Adipocyte (in vitro differentiated cells): ENCODE measurements at regions not wholly inside any gene's neighbourhood (a gene's known extent, or its start where the extent isn't known, plus 50 kb on each side); places are given as distances from the start of the nearest gene placed in this dataset.
"Not testable (repeated sequence)": the region's sequence is repeated elsewhere in the genome, so short reads cannot be mapped to it uniquely, and the experiment has no call there.

Experiments
- DNase-seq: peaks from one replicate; pipeline ENCODE4 v3.0.0-alpha.2; 2015; ENCODE audit warnings: low read depth
- H3K27me3 ChIP-seq: replicated peaks from 2 replicates; pipeline ENCODE4 v1.7.0; 2013; ENCODE audit warnings: mild to moderate bottlenecking, low read length, moderate library complexity; ENCODE audit not compliant: control insufficient read depth, insufficient read depth
- H3K36me3 ChIP-seq: 2 replicates; pipeline ENCODE4 v1.7.0; 2013; ENCODE audit warnings: low read length, mild to moderate bottlenecking, moderate library complexity; ENCODE audit not compliant: control insufficient read depth, insufficient read depth, severe bottlenecking
- H3K4me1 ChIP-seq: 2 replicates; pipeline ENCODE4 v1.7.0; 2013; ENCODE audit warnings: mild to moderate bottlenecking, low read length, moderate library complexity; ENCODE audit not compliant: control insufficient read depth, insufficient read depth
- H3K4me3 ChIP-seq: 2 replicates; pipeline ENCODE4 v1.7.0; 2013; ENCODE audit warnings: mild to moderate bottlenecking, low read length, moderate library complexity
- H3K9ac ChIP-seq: 2 replicates; pipeline ENCODE4 v1.7.0; 2013; ENCODE audit warnings: mild to moderate bottlenecking, low read length, moderate library complexity
- H3K9me3 ChIP-seq: 2 replicates; pipeline ENCODE4 v1.7.0; 2013; ENCODE audit warnings: mild to moderate bottlenecking, low read length, moderate library complexity; ENCODE audit not compliant: control insufficient read depth

GRCh38 chr4:184907810-184908209 lies 82.0 kb upstream of the ACSL1 start:
- no peak for DNase-seq

GRCh38 chr4:184911310-184911709 lies 85.5 kb upstream of the ACSL1 start:
- Histone ChIP-seq H3K9ac (no peak overlapping the region), H3K4me1 (no peaks in the 10 kb centered on the region), H3K27me3 (no peaks in the 10 kb centered on the region), H3K4me3 (no peak overlapping the region), H3K9me3 (peaks cover 38% of the 10 kb centered on the region), H3K36me3 (no peaks in the 10 kb centered on the region)
- peak; percentile 40 for DNase-seq

More at GRCh38 chr4:184907810-184908209, 82.0 kb upstream of the ACSL1 start:
- Histone ChIP-seq H3K27me3 (no peaks in the 10 kb centered on the region), H3K9ac (no peak overlapping the region), H3K4me3 (no peak overlapping the region), H3K4me1 (no peaks in the 10 kb centered on the region), H3K9me3 (peaks cover 20% of the 10 kb centered on the region), H3K36me3 (no peaks in the 10 kb centered on the region)

- Histone ChIP-seq H3K4me1 (no peaks in the 10 kb centered on the region), H3K9me3 (peaks cover 38% of the 10 kb centered on the region), H3K4me3 (peak overlapping the region; percentile 17), H3K36me3 (no peaks in the 10 kb centered on the region), H3K9ac (no peak overlapping the region), H3K27me3 (no peaks in the 10 kb centered on the region)
- no peak for DNase-seq
Measured at GRCh38 chr4:184913356-184914143, 87.8 kb upstream of the ACSL1 start.

- H3K9me3 ChIP-seq: peaks cover 22% of the 10 kb centered on the region
- not testable (repeated sequence) for H3K36me3 ChIP-seq
Measured at GRCh38 chr4:184918799-184919198, 93.0 kb upstream of the ACSL1 start.

GRCh38 chr4:184921456-184921855 lies 95.7 kb upstream of the ACSL1 start:
- Histone ChIP-seq H3K9me3 (peaks cover 13% of the 10 kb centered on the region), H3K4me1 (no peaks in the 10 kb centered on the region), H3K27me3 (no peaks in the 10 kb centered on the region), H3K36me3 (no peaks in the 10 kb centered on the region), H3K4me3 (no peak overlapping the region), H3K9ac (no peak overlapping the region)
- no peak for DNase-seq

More at GRCh38 chr4:184918799-184919198, 93.0 kb upstream of the ACSL1 start:
- not testable (repeated sequence) for H3K27me3 ChIP-seq, H3K9ac ChIP-seq, DNase-seq, H3K4me1 ChIP-seq, H3K4me3 ChIP-seq

GRCh38 chr4:184922301-184922700 lies 96.0 kb upstream of the HELT start:
- H3K4me3 ChIP-seq: no peak overlapping the region

GRCh38 chr4:184924516-184924915 lies 93.8 kb upstream of the HELT start:
- no peaks in the 10 kb centered on the region for H3K36me3 ChIP-seq
- no peaks in the 10 kb centered on the region for H3K4me1 ChIP-seq
- no peaks in the 10 kb centered on the region for H3K27me3 ChIP-seq
- no peak overlapping the region for H3K4me3 ChIP-seq
- DNase-seq: no peak
- peaks cover 31% of the 10 kb centered on the region for H3K9me3 ChIP-seq
- no peak overlapping the region for H3K9ac ChIP-seq

More at GRCh38 chr4:184922301-184922700, 96.0 kb upstream of the HELT start:
- no peaks in the 10 kb centered on the region for H3K36me3 ChIP-seq
- DNase-seq: no peak
- H3K9me3 ChIP-seq: peaks cover 20% of the 10 kb centered on the region
- no peaks in the 10 kb centered on the region for H3K27me3 ChIP-seq
- no peak overlapping the region for H3K9ac ChIP-seq
- no peaks in the 10 kb centered on the region for H3K4me1 ChIP-seq

GRCh38 chr4:184929476-184929875 lies 88.8 kb upstream of the HELT start:
- no peak for DNase-seq
- H3K9ac ChIP-seq: no peak overlapping the region
- no peaks in the 10 kb centered on the region for H3K4me1 ChIP-seq
- no peaks in the 10 kb centered on the region for H3K36me3 ChIP-seq
- peaks cover 8% of the 10 kb centered on the region for H3K27me3 ChIP-seq
- no peak overlapping the region for H3K4me3 ChIP-seq
- H3K9me3 ChIP-seq: peaks cover 17% of the 10 kb centered on the region

GRCh38 chr4:184930026-184930425 lies 88.3 kb upstream of the HELT start:
- Histone ChIP-seq H3K4me3 (no peak overlapping the region), H3K9ac (no peak overlapping the region), H3K4me1 (no peaks in the 10 kb centered on the region), H3K36me3 (no peaks in the 10 kb centered on the region), H3K9me3 (peaks cover 17% of the 10 kb centered on the region), H3K27me3 (peaks cover 8% of the 10 kb centered on the region)
- no peak for DNase-seq

- peaks cover 10% of the 10 kb centered on the region for H3K9me3 ChIP-seq
- no peaks in the 10 kb centered on the region for H3K36me3 ChIP-seq
- no peaks in the 10 kb centered on the region for H3K4me1 ChIP-seq
- no peak overlapping the region for H3K4me3 ChIP-seq
- DNase-seq: no peak
- H3K9ac ChIP-seq: no peak overlapping the region
- peaks cover 20% of the 10 kb centered on the region for H3K27me3 ChIP-seq
Measured at GRCh38 chr4:184932343-184932742, 85.9 kb upstream of the HELT start.

GRCh38 chr4:184933311-184933710 lies 85.0 kb upstream of the HELT start:
- Histone ChIP-seq H3K36me3 (no peaks in the 10 kb centered on the region), H3K27me3 (peaks cover 20% of the 10 kb centered on the region)

GRCh38 chr4:184934184-184934583 lies 84.1 kb upstream of the HELT start:
- Histone ChIP-seq H3K27me3 (peaks cover 20% of the 10 kb centered on the region), H3K9me3 (peaks cover 5% of the 10 kb centered on the region), H3K36me3 (no peaks in the 10 kb centered on the region), H3K9ac (no peak overlapping the region), H3K4me1 (no peaks in the 10 kb centered on the region), H3K4me3 (no peak overlapping the region)
- no peak for DNase-seq

More at GRCh38 chr4:184933311-184933710, 85.0 kb upstream of the HELT start:
- H3K9me3 ChIP-seq: peaks cover 5% of the 10 kb centered on the region
- no peak for DNase-seq
- H3K4me3 ChIP-seq: no peak overlapping the region
- no peaks in the 10 kb centered on the region for H3K4me1 ChIP-seq
- H3K9ac ChIP-seq: no peak overlapping the region
